ENCODE measurements at regions not wholly inside any gene's neighbourhood (a gene's known extent, or its start where the extent isn't known, plus 50 kb on each side); places are given as distances from the start of the nearest gene placed in this dataset.
A peak's percentile ranks its signal among the peaks of the same experiment; 100 is the strongest.
"Not testable (repeated sequence)": the region's sequence is repeated elsewhere in the genome, so short reads cannot be mapped to it uniquely, and the experiment has no call there.

DNA sequence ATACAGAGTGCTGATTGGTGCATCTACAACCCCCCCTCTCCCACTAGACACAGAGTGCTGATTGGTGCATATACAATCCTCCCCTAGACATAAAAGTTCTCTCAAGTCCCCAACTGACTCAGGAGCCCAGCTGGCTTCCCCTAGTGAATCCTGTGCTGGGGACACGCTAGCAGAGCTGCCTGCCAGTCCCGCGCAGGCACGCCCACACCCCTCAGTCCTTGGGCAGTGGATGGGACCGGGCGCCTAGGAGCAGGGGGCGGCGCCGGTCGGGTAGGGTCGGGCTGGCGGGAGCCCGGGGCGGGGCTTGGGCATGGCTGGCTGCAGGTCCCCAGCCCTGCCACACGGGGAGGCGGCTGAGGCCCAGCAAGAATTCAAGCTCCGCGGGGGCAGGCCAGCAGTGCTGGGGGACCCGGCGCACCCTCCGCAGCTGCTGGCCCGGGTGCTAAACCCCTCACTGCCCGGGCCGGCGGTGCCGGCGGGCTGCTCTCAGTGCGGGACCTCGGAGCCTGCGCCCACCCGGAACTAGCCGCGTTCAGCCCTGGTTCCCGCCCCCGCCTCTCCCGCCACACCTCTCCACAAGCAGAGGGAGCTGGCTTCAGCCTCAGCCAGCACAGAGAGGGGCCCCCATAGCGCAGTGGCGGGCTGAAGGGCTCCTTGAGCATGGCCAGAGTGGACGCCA, 64.3 kb upstream of the DDHD1 start:
- TF ChIP-seq CTCF (conservative IDR thresholded peaks at IDR 0.05) (peak; percentile 60; the same call in 1 of the 2 replicates), EZH2 (IDR thresholded peaks at IDR 0.05; ENCODE audit: low read depth) (no peak)
- CTCF ChIA-PET: interaction anchor here (0.6 to 0.9 kb wide), 5 partner anchors 79 to 1574 kb away, joined by 3 to 6 read pairs (median 3); no protein-coding TSS in a partner anchor
- no peaks in the 10 kb centered on the region for H3F3A ChIP-seq (ENCODE audit: insufficient read depth, low read depth)
- H3K27ac ChIP-seq: no peak overlapping the region
- H3K9me2 ChIP-seq (ENCODE audit: insufficient read depth): no peaks in the 10 kb centered on the region
- H3K9me3 ChIP-seq (ENCODE audit: insufficient read depth, low read depth): no peaks in the 10 kb centered on the region
- POLR2A ChIA-PET (ENCODE audit: unreplicated experiment): interaction anchor here (0.6 kb wide), 2 partner anchors 46 to 1131 kb away, joined by 8 to 10 read pairs; no protein-coding TSS in a partner anchor
- H3K4me1 ChIP-seq (replicated peaks; ENCODE audit: insufficient read depth): no peaks in the 10 kb centered on the region
- H3K79me2 ChIP-seq (ENCODE audit: low read depth): no peaks in the 10 kb centered on the region
- no peaks in the 10 kb centered on the region for H4K20me1 ChIP-seq (ENCODE audit: insufficient read depth)
- intact Hi-C loops (cut with micrococcal nuclease; ENCODE audit: unreplicated experiment): no loop called here
- H2AFZ ChIP-seq: peak overlapping the region; percentile 83
- peak overlapping the region; percentile 54 for H3K4me3 ChIP-seq
- no TSS peak for BruUV-seq (replicated peaks)
- no peaks in the 10 kb centered on the region for H3K36me3 ChIP-seq (ENCODE audit: low read depth)
- H3K4me2 ChIP-seq: peak overlapping the region; percentile 90
- H3K27me3 ChIP-seq (ENCODE audit: insufficient read depth, low read depth): no peaks in the 10 kb centered on the region
- peak; percentile 55 to 84 for DNase-seq

GRCh38 chr14:53216955-53217315, 63.8 kb upstream of the DDHD1 start:
- DNase-seq; H3F3A ChIP-seq (ENCODE audit: insufficient read depth, low read depth); intact Hi-C loops (cut with micrococcal nuclease; ENCODE audit: unreplicated experiment); H3K9me3 ChIP-seq (ENCODE audit: insufficient read depth, low read depth); H3K36me3 ChIP-seq (ENCODE audit: low read depth); H3K27ac ChIP-seq; CTCF ChIA-PET; H3K4me1 ChIP-seq (replicated peaks; ENCODE audit: insufficient read depth); H4K20me1 ChIP-seq (ENCODE audit: insufficient read depth); H3K9me2 ChIP-seq (ENCODE audit: insufficient read depth); BruUV-seq (replicated peaks); H3K79me2 ChIP-seq (ENCODE audit: low read depth); H3K27me3 ChIP-seq (ENCODE audit: insufficient read depth, low read depth): not testable (repeated sequence)
- H3K4me3 ChIP-seq: peak overlapping the region; percentile 54; the same call in 1 of the 2 replicates
- H2AFZ ChIP-seq: peak overlapping the region; percentile 83; the same call in 1 of the 2 replicates
- POLR2A ChIA-PET (ENCODE audit: unreplicated experiment): interaction anchor here (0.6 kb wide), 1 partner anchor 1131 kb away, joined by 10 read pairs; no protein-coding TSS in a partner anchor
- peak overlapping the region; percentile 90 for H3K4me2 ChIP-seq

DNA sequence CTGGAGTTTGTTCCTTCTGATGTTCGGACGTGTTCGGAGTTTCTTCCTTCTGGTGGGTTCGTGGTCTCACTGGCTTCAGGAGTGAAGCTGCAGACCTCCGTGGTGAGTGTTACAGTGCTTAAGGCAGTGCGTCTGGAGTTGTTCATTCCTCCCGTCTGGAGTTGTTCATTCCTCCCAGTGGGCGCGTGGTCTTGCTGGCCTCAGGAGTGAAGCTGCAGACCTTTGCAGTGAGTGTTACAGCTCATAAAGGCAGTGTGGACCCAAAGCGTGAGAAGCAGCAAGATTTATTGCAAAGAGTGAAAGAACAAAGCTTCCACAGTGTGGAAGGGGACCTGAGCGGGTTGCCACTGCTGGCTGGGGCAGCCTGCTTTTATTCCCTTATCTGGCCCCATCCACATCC, 63.4 kb upstream of the DDHD1 start:
- H3K27me3 ChIP-seq (ENCODE audit: insufficient read depth, low read depth); H3K4me2 ChIP-seq; H4K20me1 ChIP-seq (ENCODE audit: insufficient read depth); BruUV-seq (replicated peaks); H3K9me3 ChIP-seq (ENCODE audit: insufficient read depth, low read depth); H3K36me3 ChIP-seq (ENCODE audit: low read depth); H3K4me1 ChIP-seq (replicated peaks; ENCODE audit: insufficient read depth); H3K27ac ChIP-seq; H2AFZ ChIP-seq; H3K4me3 ChIP-seq; H3K9me2 ChIP-seq (ENCODE audit: insufficient read depth); DNase-seq; H3K79me2 ChIP-seq (ENCODE audit: low read depth); H3F3A ChIP-seq (ENCODE audit: insufficient read depth, low read depth); CTCF ChIA-PET; intact Hi-C loops (cut with micrococcal nuclease; ENCODE audit: unreplicated experiment): not testable (repeated sequence)
- POLR2A ChIA-PET (ENCODE audit: unreplicated experiment): interaction anchor here (0.6 kb wide), 1 partner anchor 1132 kb away, joined by 10 read pairs; no protein-coding TSS in a partner anchor

- POLR2A ChIA-PET (ENCODE audit: unreplicated experiment): interaction anchor here (0.6 kb wide), 1 partner anchor 1226 kb away, joined by 3 read pairs; the partner anchor contains the start of gene RTRAF
- no peak overlapping the region for H3K4me2 ChIP-seq
- DNase-seq: no peak
- no peaks in the 10 kb centered on the region for H4K20me1 ChIP-seq (ENCODE audit: insufficient read depth)
- TF ChIP-seq EZH2 (IDR thresholded peaks at IDR 0.05; ENCODE audit: low read depth): no peak
- TF ChIP-seq CTCF (conservative IDR thresholded peaks at IDR 0.05): no peak
- H3K27me3 ChIP-seq (ENCODE audit: insufficient read depth, low read depth): no peaks in the 10 kb centered on the region
- no peaks in the 10 kb centered on the region for H3K79me2 ChIP-seq (ENCODE audit: low read depth)
- H3F3A ChIP-seq (ENCODE audit: insufficient read depth, low read depth): no peaks in the 10 kb centered on the region
- H3K27ac ChIP-seq: no peak overlapping the region
- no peaks in the 10 kb centered on the region for H3K36me3 ChIP-seq (ENCODE audit: low read depth)
- H3K4me3 ChIP-seq: no peak overlapping the region
- CTCF ChIA-PET: no interaction called here
- no TSS peak for BruUV-seq (replicated peaks)
- intact Hi-C loops (cut with micrococcal nuclease; ENCODE audit: unreplicated experiment): no loop called here
- no peak overlapping the region for H2AFZ ChIP-seq
- no peaks in the 10 kb centered on the region for H3K4me1 ChIP-seq (replicated peaks; ENCODE audit: insufficient read depth)
- H3K9me2 ChIP-seq (ENCODE audit: insufficient read depth): no peaks in the 10 kb centered on the region
- H3K9me3 ChIP-seq (ENCODE audit: insufficient read depth, low read depth): no peaks in the 10 kb centered on the region
These were observed 62.0 kb upstream of the DDHD1 start for GRCh38 chr14:53215101-53215500.
